ENCODE measurements at regions not wholly inside any gene's neighbourhood (a gene's known extent, or its start where the extent isn't known, plus 50 kb on each side); places are given as distances from the start of the nearest gene placed in this dataset.

- TF ChIP-seq, protein P1, sequence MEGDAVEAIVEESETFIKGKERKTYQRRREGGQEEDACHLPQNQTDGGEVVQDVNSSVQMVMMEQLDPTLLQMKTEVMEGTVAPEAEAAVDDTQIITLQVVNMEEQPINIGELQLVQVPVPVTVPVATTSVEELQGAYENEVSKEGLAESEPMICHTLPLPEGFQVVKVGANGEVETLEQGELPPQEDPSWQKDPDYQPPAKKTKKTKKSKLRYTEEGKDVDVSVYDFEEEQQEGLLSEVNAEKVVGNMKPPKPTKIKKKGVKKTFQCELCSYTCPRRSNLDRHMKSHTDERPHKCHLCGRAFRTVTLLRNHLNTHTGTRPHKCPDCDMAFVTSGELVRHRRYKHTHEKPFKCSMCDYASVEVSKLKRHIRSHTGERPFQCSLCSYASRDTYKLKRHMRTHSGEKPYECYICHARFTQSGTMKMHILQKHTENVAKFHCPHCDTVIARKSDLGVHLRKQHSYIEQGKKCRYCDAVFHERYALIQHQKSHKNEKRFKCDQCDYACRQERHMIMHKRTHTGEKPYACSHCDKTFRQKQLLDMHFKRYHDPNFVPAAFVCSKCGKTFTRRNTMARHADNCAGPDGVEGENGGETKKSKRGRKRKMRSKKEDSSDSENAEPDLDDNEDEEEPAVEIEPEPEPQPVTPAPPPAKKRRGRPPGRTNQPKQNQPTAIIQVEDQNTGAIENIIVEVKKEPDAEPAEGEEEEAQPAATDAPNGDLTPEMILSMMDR (conservative IDR thresholded peaks at IDR 0.05 in 1 of 2, IDR thresholded peaks at IDR 0.05 in 1 of 2; ENCODE audit: low read depth in 1 of 2, low read length in 2 of 2), result no peak
- TF ChIP-seq EZH2 (IDR thresholded peaks at IDR 0.05; ENCODE audit: low read length, missing control alignments), result no peak
These were observed 184.9 kb upstream of the CDH11 start for GRCh38 chr16:65306722-65307121.
